ENCODE measurements at regions not wholly inside any gene's neighbourhood (a gene's known extent, or its start where the extent isn't known, plus 50 kb on each side); places are given as distances from the start of the nearest gene placed in this dataset.
A peak's percentile ranks its signal among the peaks of the same experiment; 100 is the strongest.
"Not testable (repeated sequence)": the region's sequence is repeated elsewhere in the genome, so short reads cannot be mapped to it uniquely, and the experiment has no call there.

GRCh38 chr13:21238267-21238666, 61.8 kb downstream of the MRPL57 start:
- Histone ChIP-seq H3K36me3 (no peaks in the 10 kb centered on the region), H3K27me3 (peaks cover 0 to 7% (median 0%) of the 10 kb centered on the region in 4 donors), H3K4me3 (no peak overlapping the region), H3K27ac (no peak overlapping the region), H3K4me1 (peaks cover 0 to 8% (median 0%) of the 10 kb centered on the region in 3 donors), H3K9me3 (no peaks in the 10 kb centered on the region)
- intact Hi-C loops (cut with DNase I) = no loop called here
- TF ChIP-seq POLR2A (IDR thresholded peaks at IDR 0.05) (no peak), CTCF (IDR thresholded peaks at IDR 0.05) (no peak)
- WGBS, 2 donors = 45 to 50% methylated on average over 2 of the region's 2 CpGs
- DNase-seq = no peak

- WGBS, 2 donors = 47 to 54% methylated on average over 8 of the region's 8 CpGs
Measured at GRCh38 chr13:21240586-21240985, 64.1 kb downstream of the MRPL57 start.

GRCh38 chr13:21242236-21242635, 65.8 kb downstream of the MRPL57 start:
- TF ChIP-seq CTCF (IDR thresholded peaks at IDR 0.05) = no peak
- H3K27ac ChIP-seq = no peak overlapping the region
- H3K36me3 ChIP-seq = no peaks in the 10 kb centered on the region
- no peak overlapping the region for H3K4me3 ChIP-seq
- H3K4me1 ChIP-seq = peaks cover 0 to 12% (median 0%) of the 10 kb centered on the region in 3 donors
- H3K27me3 ChIP-seq = no peaks in the 10 kb centered on the region
- WGBS, 2 donors = 85 to 94% methylated on average over 5 to 6 of the region's 9 CpGs
- intact Hi-C loops (cut with DNase I) = no loop called here
- DNase-seq = no peak
- H3K9me3 ChIP-seq = no peaks in the 10 kb centered on the region

More at GRCh38 chr13:21240586-21240985, 64.1 kb downstream of the MRPL57 start:
- no peak overlapping the region for H3K4me3 ChIP-seq
- intact Hi-C loops (cut with DNase I) = no loop called here
- H3K27ac ChIP-seq = no peak overlapping the region
- no peaks in the 10 kb centered on the region for H3K9me3 ChIP-seq
- no peaks in the 10 kb centered on the region for H3K36me3 ChIP-seq
- H3K27me3 ChIP-seq = no peaks in the 10 kb centered on the region
- H3K4me1 ChIP-seq = peaks cover 0 to 12% (median 0%) of the 10 kb centered on the region in 3 donors
- TF ChIP-seq CTCF (IDR thresholded peaks at IDR 0.05) (no peak), POLR2A (IDR thresholded peaks at IDR 0.05) (no peak)
- no peak for DNase-seq

GRCh38 chr13:21243045-21243897, 66.8 kb downstream of the MRPL57 start:
- Histone ChIP-seq H3K4me1 (peaks cover 0 to 12% (median 0%) of the 10 kb centered on the region in 3 donors), H3K27me3 (no peaks in the 10 kb centered on the region), H3K27ac (no peak overlapping the region), H3K4me3 (peak overlapping the region in 1 of 4 donors; percentile 4), H3K9me3 (no peaks in the 10 kb centered on the region), H3K36me3 (no peaks in the 10 kb centered on the region)
- no peak for DNase-seq
- intact Hi-C loops (cut with DNase I) = no loop called here
- TF ChIP-seq POLR2A (IDR thresholded peaks at IDR 0.05) (no peak), CTCF (IDR thresholded peaks at IDR 0.05) (no peak)
- WGBS, 2 donors = 33 to 53% methylated on average over 12 to 15 of the region's 20 CpGs

GRCh38 chr13:21243898-21244184, 67.4 kb downstream of the MRPL57 start:
- H3K9me3 ChIP-seq; H3K36me3 ChIP-seq; DNase-seq; H3K27ac ChIP-seq; intact Hi-C loops (cut with DNase I); H3K4me3 ChIP-seq; H3K27me3 ChIP-seq: not testable (repeated sequence)
- WGBS, 2 donors = 70 to 71% methylated on average over 1 of the region's 1 CpG
- H3K4me1 ChIP-seq = peaks cover 0 to 12% (median 0%) of the 10 kb centered on the region in 3 donors
